ENCODE measurements at regions not wholly inside any gene's neighbourhood (a gene's known extent, or its start where the extent isn't known, plus 50 kb on each side); places are given as distances from the start of the nearest gene placed in this dataset.

GRCh38 chr4:59971952-59972351, 1228.2 kb upstream of the ADGRL3 start:
- intact Hi-C loops (cut with micrococcal nuclease) = no loop called here
- H3K27me3 ChIP-seq (ENCODE audit: low read depth) = no peaks in the 10 kb centered on the region
- no peaks in the 10 kb centered on the region for H3K9me3 ChIP-seq (replicated peaks)
- TF ChIP-seq CTCF (IDR thresholded peaks at IDR 0.05; ENCODE audit: borderline replicate concordance) = no peak
- DNase-seq = no peak
- no peak overlapping the region for H3K4me3 ChIP-seq
- no peaks in the 10 kb centered on the region for H3K36me3 ChIP-seq
- peaks cover 9% of the 10 kb centered on the region for H3K4me1 ChIP-seq
- H3K27ac ChIP-seq (replicated peaks) = no peak overlapping the region

GRCh38 chr4:59973492-59973891, 1226.6 kb upstream of the ADGRL3 start:
- Histone ChIP-seq H3K4me3 (no peak overlapping the region), H3K27ac (replicated peaks) (no peak overlapping the region), H3K27me3 (ENCODE audit: low read depth) (no peaks in the 10 kb centered on the region), H3K36me3 (no peaks in the 10 kb centered on the region), H3K9me3 (replicated peaks) (no peaks in the 10 kb centered on the region), H3K4me1 (peaks cover 9% of the 10 kb centered on the region)
- DNase-seq = no peak
- intact Hi-C loops (cut with micrococcal nuclease) = no loop called here
- no peak for TF ChIP-seq CTCF (IDR thresholded peaks at IDR 0.05; ENCODE audit: borderline replicate concordance)

- TF ChIP-seq CTCF (IDR thresholded peaks at IDR 0.05; ENCODE audit: borderline replicate concordance) = no peak
- intact Hi-C loops (cut with micrococcal nuclease) = no loop called here
- H3K27ac ChIP-seq (replicated peaks) = no peak overlapping the region
- H3K4me3 ChIP-seq = no peak overlapping the region
- H3K9me3 ChIP-seq (replicated peaks) = no peaks in the 10 kb centered on the region
- H3K36me3 ChIP-seq = no peaks in the 10 kb centered on the region
- no peaks in the 10 kb centered on the region for H3K4me1 ChIP-seq
- H3K27me3 ChIP-seq (ENCODE audit: low read depth) = no peaks in the 10 kb centered on the region
- DNase-seq = no peak
These were observed 1221.1 kb upstream of the ADGRL3 start for GRCh38 chr4:59979061-59979460.

- Histone ChIP-seq H3K4me1 (no peaks in the 10 kb centered on the region), H3K27me3 (ENCODE audit: low read depth) (no peaks in the 10 kb centered on the region), H3K27ac (replicated peaks) (no peak overlapping the region), H3K4me3 (no peak overlapping the region), H3K36me3 (no peaks in the 10 kb centered on the region), H3K9me3 (replicated peaks) (no peaks in the 10 kb centered on the region)
- TF ChIP-seq CTCF (IDR thresholded peaks at IDR 0.05; ENCODE audit: borderline replicate concordance) = no peak
- intact Hi-C loops (cut with micrococcal nuclease) = no loop called here
- no peak for DNase-seq
These were observed 1216.3 kb upstream of the ADGRL3 start for GRCh38 chr4:59983852-59984251.

- intact Hi-C loops (cut with micrococcal nuclease) = no loop called here
- no peaks in the 10 kb centered on the region for H3K27me3 ChIP-seq (ENCODE audit: low read depth)
- H3K4me3 ChIP-seq = no peak overlapping the region
- TF ChIP-seq CTCF (IDR thresholded peaks at IDR 0.05; ENCODE audit: borderline replicate concordance) = no peak
- H3K27ac ChIP-seq (replicated peaks) = no peak overlapping the region
- H3K9me3 ChIP-seq (replicated peaks) = no peaks in the 10 kb centered on the region
- no peaks in the 10 kb centered on the region for H3K36me3 ChIP-seq
- no peaks in the 10 kb centered on the region for H3K4me1 ChIP-seq
- no peak for DNase-seq
These were observed 1212.8 kb upstream of the ADGRL3 start for GRCh38 chr4:59987289-59987688.

- H3K27ac ChIP-seq (replicated peaks) = no peak overlapping the region
- peaks cover 26% of the 10 kb centered on the region for H3K9me3 ChIP-seq (replicated peaks)
- no peaks in the 10 kb centered on the region for H3K36me3 ChIP-seq
- peak; percentile 14 for DNase-seq
- no peak overlapping the region for H3K4me3 ChIP-seq
- H3K27me3 ChIP-seq (ENCODE audit: low read depth) = no peaks in the 10 kb centered on the region
- TF ChIP-seq CTCF (IDR thresholded peaks at IDR 0.05; ENCODE audit: borderline replicate concordance) = peak; percentile 61
- intact Hi-C loops (cut with micrococcal nuclease) = no loop called here
- H3K4me1 ChIP-seq = no peaks in the 10 kb centered on the region
These were observed 1206.0 kb upstream of the ADGRL3 start for GRCh38 chr4:59994118-59994517.

Measured in left ventricle myocardium inferior (tissue), 1 donor.